ENCODE measurements at regions not wholly inside any gene's neighbourhood (a gene's known extent, or its start where the extent isn't known, plus 50 kb on each side); places are given as distances from the start of the nearest gene placed in this dataset.

DNA sequence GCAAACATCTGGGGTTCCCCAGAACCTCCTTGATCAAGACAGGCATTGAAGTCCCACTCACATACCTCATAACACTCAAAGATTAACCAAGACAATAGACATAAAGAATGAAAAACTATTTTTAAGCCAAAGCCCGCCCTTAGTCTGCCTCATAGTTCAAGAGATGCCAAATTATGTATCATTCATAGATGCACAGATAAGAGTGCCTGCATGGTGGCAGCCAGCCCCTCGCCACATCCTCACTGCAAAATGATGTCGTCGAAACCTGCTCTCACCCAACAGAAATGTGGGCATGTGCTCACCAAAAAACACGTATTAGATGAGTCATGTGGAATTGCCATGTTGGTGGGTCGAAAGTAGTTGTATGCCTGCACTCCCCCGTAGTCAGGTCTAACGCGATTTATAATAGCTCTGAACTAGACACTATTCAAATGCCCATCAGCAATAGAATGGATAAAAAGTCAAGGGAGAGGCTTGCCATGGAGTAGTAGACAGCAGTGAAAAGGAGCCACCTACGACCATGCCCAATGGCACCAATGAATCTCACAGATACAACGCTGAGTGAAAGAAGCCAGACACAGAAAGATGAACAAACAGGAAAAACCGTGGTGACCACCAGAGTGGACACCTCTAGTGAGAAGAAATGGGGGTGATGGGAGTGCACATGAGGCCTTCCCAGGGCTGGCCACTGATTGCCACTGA is 64.8 kb downstream of the C16orf95 start:
- H3K4me1 ChIP-seq (ENCODE audit: low read depth), result no peaks in the 10 kb centered on the region
- DNase-seq, result no peak
- intact Hi-C loops (cut with DNase I, micrococcal nuclease), result no loop called here
- TF ChIP-seq, protein P1, sequence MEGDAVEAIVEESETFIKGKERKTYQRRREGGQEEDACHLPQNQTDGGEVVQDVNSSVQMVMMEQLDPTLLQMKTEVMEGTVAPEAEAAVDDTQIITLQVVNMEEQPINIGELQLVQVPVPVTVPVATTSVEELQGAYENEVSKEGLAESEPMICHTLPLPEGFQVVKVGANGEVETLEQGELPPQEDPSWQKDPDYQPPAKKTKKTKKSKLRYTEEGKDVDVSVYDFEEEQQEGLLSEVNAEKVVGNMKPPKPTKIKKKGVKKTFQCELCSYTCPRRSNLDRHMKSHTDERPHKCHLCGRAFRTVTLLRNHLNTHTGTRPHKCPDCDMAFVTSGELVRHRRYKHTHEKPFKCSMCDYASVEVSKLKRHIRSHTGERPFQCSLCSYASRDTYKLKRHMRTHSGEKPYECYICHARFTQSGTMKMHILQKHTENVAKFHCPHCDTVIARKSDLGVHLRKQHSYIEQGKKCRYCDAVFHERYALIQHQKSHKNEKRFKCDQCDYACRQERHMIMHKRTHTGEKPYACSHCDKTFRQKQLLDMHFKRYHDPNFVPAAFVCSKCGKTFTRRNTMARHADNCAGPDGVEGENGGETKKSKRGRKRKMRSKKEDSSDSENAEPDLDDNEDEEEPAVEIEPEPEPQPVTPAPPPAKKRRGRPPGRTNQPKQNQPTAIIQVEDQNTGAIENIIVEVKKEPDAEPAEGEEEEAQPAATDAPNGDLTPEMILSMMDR (IDR thresholded peaks at IDR 0.05), result no peak
- no peak for ATAC-seq
- H3K4me3 ChIP-seq, result no peak overlapping the region
- H3K36me3 ChIP-seq (ENCODE audit: low read depth), result no peaks in the 10 kb centered on the region
- no peaks in the 10 kb centered on the region for H3K9me3 ChIP-seq

All from mucosa of descending colon (tissue), 3 donors.